H1 (cell line): ENCODE measurements at regions not wholly inside any gene's neighbourhood (a gene's known extent, or its start where the extent isn't known, plus 50 kb on each side); places are given as distances from the start of the nearest gene placed in this dataset.

Experiments
- CHD2 ChIP-seq: IDR thresholded peaks from 2 replicates; pipeline ENCODE4 v1.6.1; 2012; ENCODE audit warnings: low read length, improper control_type of control experiment
- CTCF ChIP-seq, 3 experiments: IDR thresholded peaks; 1 replicate in 2 of 3; 2 replicates in 1 of 3; pipeline versions ENCODE4 v1.5.1 to v1.6.1; 2011; ENCODE audit warnings: low read length in 3 of 3, mild to moderate bottlenecking in 3 of 3, inconsistent platforms in 2 of 3, low read depth in 1 of 3, moderate library complexity in 1 of 3; ENCODE audit not compliant: insufficient read depth in 1 of 3; ENCODE audit errors: control extremely low read depth in 1 of 3
- EGR1 ChIP-seq: IDR thresholded peaks from 2 replicates; pipeline ENCODE4 v1.6.1; 2011; ENCODE audit warnings: low read depth, low read length, borderline replicate concordance
- EP300 ChIP-seq, 2 experiments: IDR thresholded peaks; 1 replicate in 1 of 2; 2 replicates in 1 of 2; pipeline ENCODE4 v1.6.1; 2011 to 2012; ENCODE audit warnings: low read depth in 2 of 2, low read length in 2 of 2, mild to moderate bottlenecking in 2 of 2, borderline replicate concordance in 1 of 2, inconsistent platforms in 1 of 2, moderate library complexity in 1 of 2
- EZH2 ChIP-seq: fragments of 200-600 bp; sonication (generic); IDR thresholded peaks from 2 replicates; pipeline ENCODE4 v1.7.1; 2012; ENCODE audit warnings: low read depth, mild to moderate bottlenecking, moderate library complexity, low read length, inconsistent platforms; ENCODE audit not compliant: severe bottlenecking
- GTF2F1 ChIP-seq: IDR thresholded peaks from 2 replicates; pipeline ENCODE4 v1.6.1; 2012; ENCODE audit warnings: low read depth, low read length, improper control_type of control experiment, borderline replicate concordance
- HDAC6 ChIP-seq: IDR thresholded peaks from one replicate; pipeline ENCODE4 v1.7.1; 2012; ENCODE audit warnings: low read depth, mild to moderate bottlenecking, inconsistent platforms, low read length, moderate library complexity
- POLR2A ChIP-seq, 2 experiments: IDR thresholded peaks; 1 replicate in 1 of 2; 2 replicates in 1 of 2; pipeline ENCODE4 v1.6.1; 2011; ENCODE audit warnings: low read depth in 2 of 2, low read length in 2 of 2, mild to moderate bottlenecking in 2 of 2; ENCODE audit errors: control extremely low read depth in 1 of 2
- POLR2AphosphoS5 ChIP-seq: IDR thresholded peaks from 2 replicates; pipeline ENCODE4 v1.6.1; 2011; ENCODE audit warnings: low read depth, low read length
- RAD21 ChIP-seq, 2 experiments: IDR thresholded peaks in 1 of 2; conservative IDR thresholded peaks in 1 of 2; 2 replicates each; pipeline ENCODE4 v1.6.1; 2011; ENCODE audit warnings: low read depth in 2 of 2, low read length in 2 of 2, improper control_type of control experiment in 1 of 2, inconsistent platforms in 1 of 2, mild to moderate bottlenecking in 1 of 2, moderate library complexity in 1 of 2
- SIN3A ChIP-seq, 2 experiments: IDR thresholded peaks in 1 of 2; conservative IDR thresholded peaks in 1 of 2; 2 replicates each; pipeline ENCODE4 v1.6.1; 2011 to 2012; ENCODE audit warnings: low read length in 2 of 2, improper control_type of control experiment in 1 of 2, low read depth in 1 of 2, mild to moderate bottlenecking in 1 of 2
- USF2 ChIP-seq: IDR thresholded peaks from 2 replicates; pipeline ENCODE4 v1.6.1; 2011; ENCODE audit warnings: low read length, improper control_type of control experiment

GRCh38 chr6:50278663-50279062, 228.9 kb upstream of the DEFB112 start:
- TF ChIP-seq GTF2F1 = no peak
- no peak for TF ChIP-seq RAD21 (IDR thresholded peaks at IDR 0.05 in 1 of 2, conservative IDR thresholded peaks at IDR 0.05 in 1 of 2; ENCODE audit: low read depth in 2 of 2, low read length in 2 of 2)
- TF ChIP-seq SIN3A (conservative IDR thresholded peaks at IDR 0.05 in 1 of 2, IDR thresholded peaks at IDR 0.05 in 1 of 2; ENCODE audit: low read depth in 1 of 2, low read length in 2 of 2) = no peak
- no peak for TF ChIP-seq POLR2AphosphoS5
- no peak for TF ChIP-seq CTCF (IDR thresholded peaks at IDR 0.05; ENCODE audit: control extremely low read depth in 1 of 3, insufficient read depth in 1 of 3, low read depth in 1 of 3, low read length in 3 of 3)
- no peak for TF ChIP-seq EZH2
- TF ChIP-seq EGR1 = no peak
- TF ChIP-seq POLR2A (IDR thresholded peaks at IDR 0.05; ENCODE audit: control extremely low read depth in 1 of 2, low read depth in 2 of 2, low read length in 2 of 2) = no peak
- no peak for TF ChIP-seq HDAC6
- TF ChIP-seq EP300 (IDR thresholded peaks at IDR 0.05; ENCODE audit: borderline replicate concordance in 1 of 2, low read depth in 2 of 2, low read length in 2 of 2) = no peak
- no peak for TF ChIP-seq USF2
- no peak for TF ChIP-seq CHD2
